Right lobe of liver (tissue), 6 donors: ENCODE measurements at regions not wholly inside any gene's neighbourhood (a gene's known extent, or its start where the extent isn't known, plus 50 kb on each side); places are given as distances from the start of the nearest gene placed in this dataset.

Experiments used
- ATAC-seq, 4 donors: fragments of 200-7000 bp; cut with Tn5 transposase; one replicate each; pipeline ENCODE4 v1.9.1; 2020; ENCODE audit warnings: mild to moderate bottlenecking in 4 of 4, moderate library complexity in 4 of 4
- DNase-seq, 3 donors: peaks; one replicate each; pipeline ENCODE4 v3.0.0-alpha.2; 2020
- H3K27ac ChIP-seq, 3 donors: fragments of 200-600 bp; one replicate each; pipeline ENCODE4 v1.8.0; 2022
- H3K27me3 ChIP-seq, 2 donors: fragments of 200-600 bp; one replicate each; pipeline ENCODE4 v1.8.0; 2022
- H3K36me3 ChIP-seq, 4 donors: fragments of 200-600 bp; sonication (generic) in 1 of 4; one replicate each; pipeline versions ENCODE4 v1.5.1 to v1.8.0; 2017 to 2022; ENCODE audit warnings: control low read depth in 1 of 4
- H3K4me1 ChIP-seq, 4 donors: fragments of 200-600 bp; sonication (generic) in 1 of 4; one replicate each; pipeline versions ENCODE4 v1.5.1 to v1.8.0; 2017 to 2022; ENCODE audit warnings: control low read depth in 1 of 4
- H3K4me3 ChIP-seq, 3 donors: fragments of 200-600 bp; one replicate each; pipeline ENCODE4 v1.8.0; 2022
- H3K9me3 ChIP-seq, 4 donors: fragments of 200-600 bp; sonication (generic) in 1 of 4; one replicate each; pipeline versions ENCODE4 v1.5.1 to v1.8.0; 2017 to 2022; ENCODE audit warnings: control low read depth in 1 of 4
- CTCF ChIP-seq, 4 donors: fragments of 200-600 bp in 3 of 4; fragments of 450-650 bp in 1 of 4; IDR thresholded peaks; one replicate each; pipeline versions ENCODE4 v1.5.1 to v1.8.0; 2016 to 2022; ENCODE audit warnings: antibody characterized with exemption in 4 of 4, mild to moderate bottlenecking in 2 of 4
- POLR2A ChIP-seq: fragments of 450-650 bp; IDR thresholded peaks from one replicate; pipeline ENCODE4 v1.6.1; 2017; ENCODE audit warnings: antibody characterized with exemption, mild to moderate bottlenecking
- WGBS: methylation state at CpG from one replicate; pipeline ENCODE4 v1.1.6; 2018; ENCODE audit warnings: low coverage, low lambda C conversion rate; ENCODE audit not compliant: insufficient coverage; ENCODE audit errors: missing lambda C conversion rate; 5-methylcytosine and 5-hydroxymethylcytosine counted together
- intact Hi-C, 2 donors: fragments of 100-400 bp; cut with DNase I; formaldehyde crosslinking; loops; one replicate each; pipeline versions ENCODE4 v1.11.2 to v1.14.1; 2022
- donor health status: DM: no; HTN: yes; CAD: no.
- donor health status: DM: no; HTN: no; CAD: no.
- donor health status: DM: no; HTN: no; CAD: no.
- donor health status: DM: no; HTN: yes; CAD: no.
- donor health status: DM: no; HTN: yes; CAD: no.

GRCh38 chr21:27759091-27759659 lies 792.3 kb upstream of the ADAMTS5 start:
- TF ChIP-seq POLR2A (no peak), CTCF (IDR thresholded peaks at IDR 0.05) (peak; percentile 55 to 66 (median 59))
- 88% methylated on average over 5 of the region's 11 CpGs for WGBS
- no peaks in the 10 kb centered on the region for H3K9me3 ChIP-seq
- no peak overlapping the region for H3K27ac ChIP-seq
- peak; percentile 60 to 69 (median 63) for DNase-seq
- no peaks in the 10 kb centered on the region for H3K4me1 ChIP-seq
- H3K27me3 ChIP-seq = no peaks in the 10 kb centered on the region
- peak; percentile 88 to 99 (median 98) for ATAC-seq
- H3K4me3 ChIP-seq = no peak overlapping the region
- intact Hi-C loops = no loop called here
- H3K36me3 ChIP-seq = no peaks in the 10 kb centered on the region

- WGBS = 85% methylated on average over 2 of the region's 2 CpGs
- intact Hi-C loops = no loop called here
- Histone ChIP-seq H3K4me3 (no peak overlapping the region), H3K27me3 (no peaks in the 10 kb centered on the region), H3K9me3 (no peaks in the 10 kb centered on the region), H3K4me1 (no peaks in the 10 kb centered on the region), H3K36me3 (no peaks in the 10 kb centered on the region), H3K27ac (no peak overlapping the region)
- no peak for DNase-seq
- no peak for TF ChIP-seq CTCF (IDR thresholded peaks at IDR 0.05)
- no peak for TF ChIP-seq POLR2A
- no peak for ATAC-seq
Measured at GRCh38 chr21:27756191-27756590, 789.3 kb upstream of the ADAMTS5 start.

GRCh38 chr21:27743971-27744564 lies 777.2 kb upstream of the ADAMTS5 start:
- ATAC-seq (peak in 2 of 4 donors; percentile 35 to 51), DNase-seq (no peak)
- 57% methylated on average over 6 of the region's 7 CpGs for WGBS
- Histone ChIP-seq H3K4me3 (no peak overlapping the region), H3K9me3 (no peaks in the 10 kb centered on the region), H3K36me3 (no peaks in the 10 kb centered on the region), H3K27me3 (no peaks in the 10 kb centered on the region), H3K27ac (no peak overlapping the region), H3K4me1 (no peaks in the 10 kb centered on the region)
- intact Hi-C loops = no loop called here
- TF ChIP-seq CTCF (IDR thresholded peaks at IDR 0.05) = no peak
- TF ChIP-seq POLR2A = no peak

GRCh38 chr21:27741736-27742135 lies 774.8 kb upstream of the ADAMTS5 start:
- H3K4me3 ChIP-seq = no peak overlapping the region
- intact Hi-C loops = no loop called here
- no peak overlapping the region for H3K27ac ChIP-seq
- TF ChIP-seq POLR2A (no peak), CTCF (IDR thresholded peaks at IDR 0.05) (no peak)
- no peaks in the 10 kb centered on the region for H3K27me3 ChIP-seq
- H3K36me3 ChIP-seq = no peaks in the 10 kb centered on the region
- WGBS = 69% methylated on average over 2 of the region's 2 CpGs
- no peaks in the 10 kb centered on the region for H3K4me1 ChIP-seq
- no peaks in the 10 kb centered on the region for H3K9me3 ChIP-seq
- DNase-seq (no peak), ATAC-seq (peak in 2 of 4 donors; percentile 56 to 66)
